GM20431 (cell line): ENCODE measurements at regions not wholly inside any gene's neighbourhood (a gene's known extent, or its start where the extent isn't known, plus 50 kb on each side); places are given as distances from the start of the nearest gene placed in this dataset.

Experiments
- in situ Hi-C: fragments of 300-500 bp; cut with MseI, MboI; formaldehyde crosslinking; loops from one replicate; pipeline ENCODE4 v1.15.0; 2020; ENCODE audit warnings: low sequenced_read_pairs; ENCODE audit not compliant: unreplicated experiment

DNA sequence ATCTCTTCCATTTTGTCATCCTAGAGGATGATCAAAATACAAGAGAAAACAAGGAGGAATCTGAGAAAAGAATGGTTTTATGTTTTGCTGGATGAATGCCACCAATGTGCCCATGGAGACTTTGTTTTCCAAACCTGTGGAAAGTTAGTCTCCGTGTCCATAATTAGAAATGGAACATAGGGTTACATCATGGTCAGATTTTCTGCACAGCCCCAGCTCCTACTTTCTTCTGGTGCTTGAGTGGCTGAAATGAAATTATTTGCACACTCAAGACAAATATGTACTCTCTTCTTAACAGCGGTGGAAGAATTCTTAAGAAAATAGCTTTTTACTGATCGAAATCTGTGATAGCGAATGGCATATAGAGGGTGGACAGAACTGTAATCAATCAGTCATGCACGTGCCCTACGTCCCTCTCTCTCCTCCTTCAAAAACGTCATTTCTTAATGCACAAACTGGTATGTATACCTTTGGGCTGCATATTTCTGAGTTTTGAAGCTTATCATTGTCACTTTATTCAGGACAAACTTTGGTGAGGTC is 825.2 kb downstream of the AACS start:
- in situ Hi-C loops = no loop called here

DNA sequence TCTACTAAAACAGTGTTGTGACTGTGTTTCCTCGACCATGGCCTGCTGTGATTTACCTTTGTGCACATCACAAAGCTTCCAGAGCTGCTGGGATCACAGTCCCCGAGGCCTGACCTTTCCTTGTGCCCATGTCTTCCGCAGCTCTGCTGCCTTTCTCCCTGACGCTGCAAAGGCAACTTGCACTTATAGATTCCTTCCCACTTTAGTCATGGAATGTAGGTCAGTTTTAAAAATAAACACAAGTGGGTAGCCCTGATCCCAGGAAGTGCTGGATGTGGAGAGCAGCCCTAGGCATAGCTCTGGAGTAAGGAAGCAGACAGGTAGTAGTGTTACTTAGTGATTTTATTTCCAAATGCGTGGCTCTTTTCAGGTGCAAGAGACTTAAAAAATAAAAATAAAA is 825.7 kb downstream of the AACS start:
- in situ Hi-C loops = no loop called here

DNA sequence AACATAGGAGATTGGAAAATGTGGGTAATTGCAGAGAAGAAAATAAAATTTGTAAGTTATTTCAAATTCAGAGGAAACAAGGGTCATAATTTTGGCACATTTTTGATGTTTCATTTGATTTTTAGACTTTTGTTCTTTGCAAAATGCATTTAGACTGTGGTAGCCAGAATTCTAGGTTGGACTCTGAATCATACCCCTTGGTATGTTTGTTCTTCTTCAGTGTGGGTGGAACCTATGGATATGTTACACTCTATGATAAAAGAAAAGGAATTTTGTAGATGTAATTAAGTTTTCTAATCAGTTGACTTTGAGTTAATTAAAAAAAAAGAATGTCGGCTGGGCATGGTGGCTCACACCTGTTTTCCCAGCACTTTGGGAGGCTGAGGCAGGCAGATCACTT is 827.0 kb downstream of the AACS start:
- in situ Hi-C loops = no loop called here

GRCh38 chr12:125902991-125903390 is 837.8 kb downstream of the AACS start:
- in situ Hi-C loops = no loop called here

- in situ Hi-C loops = no loop called here
These were observed 842.1 kb downstream of the AACS start for GRCh38 chr12:125907351-125907750.

GRCh38 chr12:125919856-125920470 is 854.7 kb downstream of the AACS start:
- in situ Hi-C loops = no loop called here

- in situ Hi-C loops = no loop called here
These were observed 857.1 kb downstream of the AACS start for GRCh38 chr12:125922330-125922729.

DNA sequence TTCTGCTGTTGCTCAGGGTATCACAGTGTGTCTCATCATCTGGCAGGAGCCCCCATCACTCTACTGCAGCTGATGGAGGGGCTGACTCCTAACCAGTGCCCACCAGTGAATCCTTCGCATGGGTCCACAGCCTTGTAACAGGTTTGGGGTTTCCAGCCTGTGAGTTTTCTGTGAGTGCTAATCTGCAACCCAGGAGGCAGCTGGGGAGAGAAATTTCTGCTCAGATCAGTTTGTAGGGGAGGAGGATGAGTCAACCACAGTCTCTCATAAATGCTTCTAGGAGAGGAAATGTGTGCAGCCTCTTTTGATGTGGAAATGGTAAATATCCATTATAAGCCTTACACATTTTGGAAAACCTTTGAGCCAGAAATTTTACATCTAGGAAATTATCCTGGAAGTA is 871.3 kb downstream of the AACS start:
- in situ Hi-C loops = no loop called here

- in situ Hi-C loops = no loop called here
These were observed 879.2 kb downstream of the AACS start for GRCh38 chr12:125944446-125944845.

GRCh38 chr12:125949471-125949870 is 884.2 kb downstream of the AACS start:
- in situ Hi-C loops = no loop called here

- in situ Hi-C loops = no loop called here
These were observed 889.1 kb downstream of the AACS start for GRCh38 chr12:125954362-125954761.

- in situ Hi-C loops = no loop called here
These were observed 891.0 kb downstream of the AACS start for GRCh38 chr12:125956186-125956585.

- in situ Hi-C loops = no loop called here
These were observed 901.4 kb downstream of the AACS start for GRCh38 chr12:125966641-125967040.

DNA sequence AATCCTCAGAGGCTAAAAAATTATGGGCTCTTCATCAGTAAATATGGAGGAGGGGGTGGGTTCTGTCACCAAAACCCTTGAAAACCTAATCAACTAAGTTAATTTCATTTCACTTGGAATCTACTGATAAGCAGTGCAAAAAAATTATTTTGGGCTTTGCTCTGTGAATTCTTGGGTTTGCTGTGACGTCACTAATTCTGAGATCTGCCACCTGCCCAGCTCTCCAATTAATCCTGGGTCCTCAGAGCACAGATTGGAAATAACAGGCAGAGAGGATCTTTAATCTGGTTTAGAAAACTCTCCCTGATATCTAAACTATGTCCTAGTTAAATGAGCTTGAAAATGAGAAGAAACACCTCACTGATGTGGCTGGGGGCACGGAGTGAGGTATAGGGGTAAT is 903.2 kb downstream of the AACS start:
- in situ Hi-C loops = no loop called here

DNA sequence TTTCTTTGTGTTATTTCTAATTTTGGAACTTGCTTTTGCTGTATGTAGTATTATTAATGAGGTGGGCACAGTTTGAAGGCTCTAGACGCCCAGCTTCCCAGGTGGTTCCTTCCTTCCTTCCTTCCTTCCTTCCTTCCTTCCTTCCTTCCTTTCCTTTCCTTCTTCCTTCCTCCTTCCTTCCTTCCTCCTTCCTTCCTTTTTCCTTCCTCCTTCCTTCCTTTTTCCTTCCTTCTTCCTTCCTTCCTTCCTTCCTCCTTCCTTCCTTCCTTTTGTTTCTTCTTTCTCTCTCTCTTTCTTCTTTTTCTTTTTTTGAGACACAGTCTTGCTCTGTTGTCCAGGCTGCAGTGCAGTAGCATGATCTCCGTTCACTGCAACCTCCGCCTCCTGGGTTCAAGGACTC is 906.7 kb downstream of the AACS start:
- in situ Hi-C loops = no loop called here

DNA sequence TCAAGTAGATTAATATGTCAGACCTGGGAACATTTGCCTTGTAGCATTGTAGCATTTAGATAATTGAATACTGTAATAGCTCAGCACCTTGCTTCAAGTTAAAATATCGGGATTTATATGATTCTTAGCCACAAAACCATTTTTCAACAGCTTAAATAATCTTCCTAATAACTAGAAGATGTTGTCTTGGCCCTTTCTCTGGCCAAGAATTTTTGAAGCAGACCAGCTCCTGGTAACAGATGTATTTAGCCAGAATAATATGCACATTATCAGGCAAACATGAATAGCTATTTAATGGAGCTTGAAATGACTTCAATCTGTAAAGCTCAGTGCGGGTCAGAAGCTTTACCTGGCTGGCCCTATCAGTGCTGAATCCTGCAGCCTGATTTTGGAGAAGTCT is 913.1 kb downstream of the AACS start:
- in situ Hi-C loops = no loop called here

DNA sequence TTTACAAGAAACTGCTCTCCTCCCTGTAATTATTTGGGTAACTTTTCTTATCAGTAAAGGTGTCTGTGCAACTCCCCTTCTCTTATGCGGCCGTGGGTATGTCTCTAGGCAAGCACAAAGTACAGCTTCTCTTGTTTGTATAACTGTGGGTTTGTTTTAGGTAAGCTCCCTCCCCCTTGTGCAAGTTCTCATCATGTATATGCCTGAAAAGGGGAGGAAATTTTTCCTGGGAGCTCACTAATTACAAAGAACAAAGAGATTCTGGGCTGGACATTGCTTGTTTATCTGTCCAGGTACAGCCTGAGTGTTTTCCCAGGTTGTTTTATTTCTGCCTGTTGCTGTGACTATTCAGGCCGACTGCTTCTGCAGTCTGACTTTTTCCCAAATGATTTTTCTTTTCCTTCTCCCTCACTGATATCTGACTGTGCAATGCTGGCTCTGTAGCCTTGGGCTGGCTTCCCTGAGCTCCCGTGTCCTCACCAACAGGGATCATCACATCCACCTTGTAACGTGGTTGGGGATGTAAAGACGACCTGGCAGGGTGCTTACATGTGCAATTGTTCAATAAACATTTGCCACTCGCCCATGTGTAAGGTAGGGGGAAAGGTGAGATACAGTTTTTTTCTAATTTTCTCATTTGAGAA is 916.5 kb downstream of the AACS start:
- in situ Hi-C loops = no loop called here

GRCh38 chr12:125983094-125983783 is 918.0 kb downstream of the AACS start:
- in situ Hi-C loops = no loop called here

- in situ Hi-C loops = no loop called here
These were observed 918.7 kb downstream of the AACS start for GRCh38 chr12:125983784-125984500.

GRCh38 chr12:125988545-125988944 is 923.3 kb downstream of the AACS start:
- in situ Hi-C loops = no loop called here

GRCh38 chr12:125989696-125990095 is 924.5 kb downstream of the AACS start:
- in situ Hi-C loops = no loop called here
